Nephron progenitor cell (in vitro differentiated cells): ENCODE measurements at regions not wholly inside any gene's neighbourhood (a gene's known extent, or its start where the extent isn't known, plus 50 kb on each side); places are given as distances from the start of the nearest gene placed in this dataset.
A peak's percentile ranks its signal among the peaks of the same experiment; 100 is the strongest.

Experiments used
- DNase-seq: peaks from one replicate; pipeline ENCODE4 v3.0.0; 2021
- H3K27ac Mint-ChIP-seq: 2 replicates; pipeline ENCODE4 v1.8.0; 2021; ENCODE audit warnings: mild to moderate bottlenecking, moderate library complexity, mixed read lengths
- H3K27me3 Mint-ChIP-seq: 2 replicates; pipeline ENCODE4 v1.8.0; 2021; ENCODE audit warnings: mild to moderate bottlenecking, low read depth, mixed read lengths; ENCODE audit not compliant: poor library complexity
- H3K36me3 Mint-ChIP-seq: 2 replicates; pipeline ENCODE4 v1.8.0; 2021; ENCODE audit warnings: low read depth, mixed read lengths
- H3K4me1 Mint-ChIP-seq: 2 replicates; pipeline ENCODE4 v1.8.0; 2021; ENCODE audit warnings: mixed read lengths
- H3K4me3 Mint-ChIP-seq: 2 replicates; pipeline ENCODE4 v1.8.0; 2021; ENCODE audit warnings: mild to moderate bottlenecking, moderate library complexity, mixed read lengths
- H3K9me3 Mint-ChIP-seq: 2 replicates; pipeline ENCODE4 v1.8.0; 2021; ENCODE audit warnings: mild to moderate bottlenecking, moderate library complexity, mixed read lengths
- CTCF ChIP-seq: fragments of 200-600 bp; sonication (generic); IDR thresholded peaks from 2 replicates; pipeline ENCODE4 v1.5.0; 2021; ENCODE audit warnings: antibody characterized with exemption

GRCh38 chr1:47519491-47519890 lies 81.6 kb downstream of the FOXD2 start:
- TF ChIP-seq CTCF, result no peak

GRCh38 chr1:47519971-47520370 lies 82.1 kb downstream of the FOXD2 start:
- TF ChIP-seq CTCF, result no peak
- Mint-ChIP-seq H3K27ac (no peak overlapping the region), H3K4me1 (peaks cover 62% of the 10 kb centered on the region), H3K27me3 (peaks cover 34% of the 10 kb centered on the region), H3K9me3 (no peaks in the 10 kb centered on the region), H3K36me3 (no peaks in the 10 kb centered on the region), H3K4me3 (no peak overlapping the region)
- no peak for DNase-seq

More at GRCh38 chr1:47519491-47519890, 81.6 kb downstream of the FOXD2 start:
- Mint-ChIP-seq H3K36me3 (peaks cover 3% of the 10 kb centered on the region), H3K27me3 (peaks cover 33% of the 10 kb centered on the region), H3K4me3 (no peak overlapping the region), H3K4me1 (peaks cover 57% of the 10 kb centered on the region), H3K27ac (no peak overlapping the region), H3K9me3 (peaks cover 4% of the 10 kb centered on the region)
- no peak for DNase-seq

DNA sequence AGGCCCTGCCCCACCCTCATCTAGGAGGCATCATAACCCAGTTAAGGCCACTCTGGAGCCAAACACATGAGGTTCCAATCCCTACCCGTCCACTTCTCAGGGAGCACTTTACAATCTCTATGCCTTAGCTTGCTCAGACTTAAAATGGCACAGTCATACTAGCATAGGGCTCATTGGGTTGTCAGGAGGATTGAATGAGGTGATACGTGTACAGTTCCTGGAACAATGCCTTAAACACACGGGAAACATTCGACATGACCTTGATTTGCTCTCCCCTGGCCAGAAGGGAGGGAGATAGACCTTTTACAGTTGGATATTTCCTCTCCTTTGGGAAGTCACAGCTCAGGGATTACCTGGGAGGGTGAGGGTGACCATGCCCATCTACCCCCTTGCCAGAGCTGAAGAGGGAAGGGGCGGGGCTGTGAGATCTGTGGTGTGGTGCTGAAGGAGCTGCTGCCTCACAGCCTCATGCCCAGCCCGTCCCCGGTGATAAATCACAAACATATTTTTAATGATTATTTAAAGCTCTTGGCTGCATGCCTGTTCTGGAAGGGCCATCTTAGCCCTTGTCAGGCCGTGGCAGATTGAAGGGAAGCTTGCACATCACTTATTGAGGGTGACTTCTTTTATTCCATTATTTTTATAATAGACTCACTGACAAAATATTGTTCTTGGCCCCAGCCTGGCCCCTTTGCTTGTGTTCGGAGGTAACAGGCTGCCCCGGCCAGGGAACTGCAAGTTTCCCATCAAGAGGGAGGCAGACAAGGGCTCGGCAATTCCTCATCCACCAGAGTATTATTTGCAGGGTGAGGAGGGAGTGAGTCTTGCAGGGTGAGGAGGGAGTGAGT lies 83.4 kb downstream of the FOXD2 start:
- Mint-ChIP-seq H3K4me1 (peaks cover 58% of the 10 kb centered on the region), H3K27me3 (peaks cover 44% of the 10 kb centered on the region), H3K4me3 (no peak overlapping the region), H3K36me3 (no peaks in the 10 kb centered on the region), H3K9me3 (peaks cover 2% of the 10 kb centered on the region), H3K27ac (peak overlapping the region; percentile 37)
- TF ChIP-seq CTCF, result no peak
- no peak for DNase-seq

DNA sequence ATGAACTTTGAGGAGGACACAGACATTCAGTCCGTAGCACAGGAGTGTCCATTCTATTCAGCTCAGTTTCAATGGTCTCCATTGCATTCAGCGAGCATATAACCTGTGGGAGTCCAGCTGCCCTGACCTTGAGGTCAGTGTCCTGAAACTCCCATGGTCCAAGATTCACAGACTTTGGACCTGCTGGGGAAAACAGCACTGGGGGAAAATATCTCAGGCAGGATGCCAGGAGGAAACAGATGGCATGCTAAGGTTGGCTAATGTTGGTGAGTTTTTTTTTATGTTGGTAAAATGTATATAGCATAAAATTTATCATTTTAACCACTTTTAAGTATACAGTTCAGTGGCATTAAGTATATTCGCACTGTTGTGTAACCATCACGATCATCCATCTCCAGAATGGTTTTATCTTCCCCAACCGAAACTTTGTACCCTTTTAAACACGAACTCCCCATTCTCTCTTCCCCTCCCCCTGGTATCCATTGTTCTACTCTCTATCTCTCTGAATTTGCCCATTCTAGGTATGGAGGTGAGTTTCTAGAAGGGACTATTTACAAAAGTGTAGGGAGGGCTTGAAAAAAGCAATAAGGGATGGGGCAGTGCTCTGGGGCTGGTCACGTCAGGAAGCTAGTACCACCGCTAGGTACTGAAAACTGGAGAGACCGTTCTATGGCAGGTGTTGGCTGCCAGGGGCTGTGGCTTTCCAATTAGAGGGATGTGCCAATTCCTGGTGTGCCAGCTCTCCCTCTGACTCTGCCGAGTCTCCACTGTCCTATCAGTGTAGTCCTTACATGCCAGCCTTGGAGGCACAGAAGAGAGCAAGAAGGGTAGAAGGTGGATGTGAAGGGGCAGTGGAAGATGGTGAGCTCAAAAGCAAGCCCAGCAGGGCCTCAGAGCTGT lies 85.3 kb downstream of the FOXD2 start:
- no peak for TF ChIP-seq CTCF
- Mint-ChIP-seq H3K27ac (no peak overlapping the region), H3K27me3 (peaks cover 52% of the 10 kb centered on the region), H3K9me3 (peaks cover 20% of the 10 kb centered on the region), H3K36me3 (peaks cover 7% of the 10 kb centered on the region), H3K4me3 (no peak overlapping the region), H3K4me1 (peaks cover 58% of the 10 kb centered on the region)
- no peak for DNase-seq

DNA sequence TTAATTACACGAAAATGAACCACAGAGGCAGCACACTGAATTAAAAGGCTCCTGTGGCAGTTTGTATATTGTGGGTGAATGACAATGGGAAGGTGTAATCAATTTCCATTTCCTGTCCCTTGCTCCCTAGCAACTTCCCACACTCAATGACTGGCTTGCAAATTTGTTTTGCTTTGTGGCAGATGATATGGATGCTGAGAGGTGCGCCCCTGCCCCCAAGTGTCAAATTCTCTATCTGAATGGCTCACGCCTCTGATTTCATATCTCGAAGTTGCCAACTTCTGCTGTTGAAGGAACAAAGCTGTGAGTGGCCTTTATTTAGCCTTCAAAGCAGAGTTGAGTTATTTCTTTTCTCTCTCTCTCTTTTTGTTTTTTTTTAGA lies 86.0 kb downstream of the FOXD2 start:
- DNase-seq, result no peak
- no peak for TF ChIP-seq CTCF
- peaks cover 58% of the 10 kb centered on the region for H3K4me1 Mint-ChIP-seq
- peaks cover 54% of the 10 kb centered on the region for H3K27me3 Mint-ChIP-seq
- peaks cover 8% of the 10 kb centered on the region for H3K36me3 Mint-ChIP-seq
- no peak overlapping the region for H3K4me3 Mint-ChIP-seq
- H3K27ac Mint-ChIP-seq, result no peak overlapping the region
- H3K9me3 Mint-ChIP-seq, result peaks cover 24% of the 10 kb centered on the region
